Testis (tissue), 2 donors: ENCODE measurements at regions not wholly inside any gene's neighbourhood (a gene's known extent, or its start where the extent isn't known, plus 50 kb on each side); places are given as distances from the start of the nearest gene placed in this dataset.

ENCODE experiments used
- POLR2A ChIP-seq: fragments of 450-650 bp; IDR thresholded peaks from one replicate; pipeline ENCODE4 v1.6.1; 2017; ENCODE audit warnings: antibody characterized with exemption, mild to moderate bottlenecking, moderate library complexity
- TF ChIP-seq, protein P1 (sequence below), 3 experiments: fragments of 450-650 bp in 2 of 3; fragments of 200-600 bp in 1 of 3; sonication (generic) in 1 of 3; IDR thresholded peaks; one replicate each; pipeline ENCODE4 v1.5.1; 2016 to 2019; ENCODE audit warnings: antibody characterized with exemption in 3 of 3, mild to moderate bottlenecking in 2 of 3, moderate library complexity in 1 of 3

DNA sequence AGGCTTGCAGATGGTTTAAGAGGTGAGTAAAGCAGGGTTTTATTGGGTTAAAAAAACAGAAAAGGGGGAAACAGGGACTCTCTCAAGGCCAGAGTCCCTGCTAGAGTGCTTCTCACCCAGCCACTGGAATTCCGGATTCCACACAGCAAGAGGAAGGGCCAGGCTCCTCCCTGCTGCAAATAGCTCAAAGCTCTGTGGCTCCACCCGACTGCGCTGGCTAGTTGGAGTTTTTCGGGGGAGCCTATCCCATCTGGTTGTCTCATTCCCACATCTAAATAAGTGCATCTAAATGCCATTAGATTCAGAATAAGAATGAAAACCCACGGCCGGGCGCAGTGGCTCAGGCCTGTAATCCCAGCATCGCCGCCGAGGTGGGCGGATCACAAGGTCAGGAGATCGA lies 791.5 kb downstream of the SLC16A7 start:
- TF ChIP-seq, protein P1, sequence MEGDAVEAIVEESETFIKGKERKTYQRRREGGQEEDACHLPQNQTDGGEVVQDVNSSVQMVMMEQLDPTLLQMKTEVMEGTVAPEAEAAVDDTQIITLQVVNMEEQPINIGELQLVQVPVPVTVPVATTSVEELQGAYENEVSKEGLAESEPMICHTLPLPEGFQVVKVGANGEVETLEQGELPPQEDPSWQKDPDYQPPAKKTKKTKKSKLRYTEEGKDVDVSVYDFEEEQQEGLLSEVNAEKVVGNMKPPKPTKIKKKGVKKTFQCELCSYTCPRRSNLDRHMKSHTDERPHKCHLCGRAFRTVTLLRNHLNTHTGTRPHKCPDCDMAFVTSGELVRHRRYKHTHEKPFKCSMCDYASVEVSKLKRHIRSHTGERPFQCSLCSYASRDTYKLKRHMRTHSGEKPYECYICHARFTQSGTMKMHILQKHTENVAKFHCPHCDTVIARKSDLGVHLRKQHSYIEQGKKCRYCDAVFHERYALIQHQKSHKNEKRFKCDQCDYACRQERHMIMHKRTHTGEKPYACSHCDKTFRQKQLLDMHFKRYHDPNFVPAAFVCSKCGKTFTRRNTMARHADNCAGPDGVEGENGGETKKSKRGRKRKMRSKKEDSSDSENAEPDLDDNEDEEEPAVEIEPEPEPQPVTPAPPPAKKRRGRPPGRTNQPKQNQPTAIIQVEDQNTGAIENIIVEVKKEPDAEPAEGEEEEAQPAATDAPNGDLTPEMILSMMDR (IDR thresholded peaks at IDR 0.05) = no peak
- no peak for TF ChIP-seq POLR2A
